ENCODE measurements at regions not wholly inside any gene's neighbourhood (a gene's known extent, or its start where the extent isn't known, plus 50 kb on each side); places are given as distances from the start of the nearest gene placed in this dataset.

DNA sequence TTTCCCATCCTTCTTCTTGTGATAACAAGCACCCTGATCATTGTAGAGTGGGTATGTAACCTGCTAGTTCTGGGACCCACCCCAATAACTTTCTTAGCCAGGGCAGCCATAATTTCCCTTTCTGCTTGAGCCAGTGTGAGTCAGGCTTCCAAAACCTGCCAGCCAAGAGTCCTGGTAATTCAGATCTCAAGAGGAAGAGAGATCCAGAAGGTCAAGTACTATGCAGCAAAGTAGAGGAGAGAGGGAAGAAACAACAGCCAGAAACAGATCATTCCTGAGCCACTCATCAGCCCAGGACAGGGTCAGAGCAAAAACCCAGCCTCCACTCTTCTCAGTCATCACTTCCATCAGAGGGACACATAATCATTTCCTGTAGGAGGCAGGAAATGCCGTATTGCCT lies 182.0 kb downstream of the DICER1 start:
- H3K4me3 ChIP-seq (ENCODE audit: low read depth, low read length), result no peak overlapping the region
- Mint-ChIP-seq H3K4me1 (no peaks in the 10 kb centered on the region), H3K36me3 (no peaks in the 10 kb centered on the region), H3K27ac (no peak overlapping the region), H3K27me3 (peaks cover 13% of the 10 kb centered on the region), H3K4me3 (no peak overlapping the region), H3K9me3 (peaks cover 0 to 4% (median 0%) of the 10 kb centered on the region in 7 donors)
- DNase-seq (no peak), ATAC-seq (ENCODE audit: low read depth in 2 of 2) (no peak)
- no peaks in the 10 kb centered on the region for H3K36me3 ChIP-seq (ENCODE audit: control insufficient read depth, insufficient read depth, low read length)
- H3K4me1 ChIP-seq (ENCODE audit: control insufficient read depth, insufficient read depth, low read length, poor library complexity, severe bottlenecking), result no peaks in the 10 kb centered on the region
- H3K27ac ChIP-seq (ENCODE audit: insufficient read depth, low read length, poor library complexity, severe bottlenecking), result no peak overlapping the region
- H3K27me3 ChIP-seq (ENCODE audit: control insufficient read depth, insufficient read depth, low read length), result no peaks in the 10 kb centered on the region
- peaks cover 4 to 8% of the 10 kb centered on the region in 2 experiments for H3K9me3 ChIP-seq (ENCODE audit: control insufficient read depth in 2 of 2, low read length in 2 of 2)

DNA sequence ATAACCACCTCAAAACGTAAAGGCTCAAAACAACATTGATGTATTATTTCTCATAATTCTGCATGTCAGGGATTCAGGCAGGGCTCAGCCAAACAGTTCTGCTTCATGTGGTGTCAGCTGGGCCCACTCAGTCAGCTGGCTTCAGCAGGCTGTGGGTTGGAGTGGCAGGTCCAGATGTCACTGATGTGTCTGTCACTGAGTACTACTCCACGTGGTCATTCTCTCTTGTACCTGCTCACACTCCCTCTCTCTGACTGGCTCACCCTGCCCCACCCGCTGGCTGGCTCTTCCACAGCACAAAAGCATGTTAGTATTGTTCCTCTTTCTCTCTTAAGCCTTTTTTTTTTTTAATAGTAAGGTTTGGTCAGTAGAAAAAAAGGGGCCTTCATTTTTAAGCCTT lies 182.4 kb downstream of the DICER1 start:
- Mint-ChIP-seq H3K4me3 (no peak overlapping the region), H3K27ac (no peak overlapping the region), H3K4me1 (no peaks in the 10 kb centered on the region), H3K9me3 (peaks cover 0 to 4% (median 0%) of the 10 kb centered on the region in 7 donors), H3K36me3 (no peaks in the 10 kb centered on the region), H3K27me3 (peaks cover 13% of the 10 kb centered on the region)
- DNase-seq (no peak), ATAC-seq (ENCODE audit: low read depth in 2 of 2) (no peak)
- Histone ChIP-seq H3K4me1 (ENCODE audit: control insufficient read depth, insufficient read depth, low read length, poor library complexity, severe bottlenecking) (no peaks in the 10 kb centered on the region), H3K36me3 (ENCODE audit: control insufficient read depth, insufficient read depth, low read length) (no peaks in the 10 kb centered on the region), H3K9me3 (ENCODE audit: control insufficient read depth in 2 of 2, low read length in 2 of 2) (peaks cover 4 to 8% of the 10 kb centered on the region in 2 experiments), H3K27ac (ENCODE audit: insufficient read depth, low read length, poor library complexity, severe bottlenecking) (no peak overlapping the region), H3K4me3 (ENCODE audit: low read depth, low read length) (no peak overlapping the region), H3K27me3 (ENCODE audit: control insufficient read depth, insufficient read depth, low read length) (peaks cover 2% of the 10 kb centered on the region)

DNA sequence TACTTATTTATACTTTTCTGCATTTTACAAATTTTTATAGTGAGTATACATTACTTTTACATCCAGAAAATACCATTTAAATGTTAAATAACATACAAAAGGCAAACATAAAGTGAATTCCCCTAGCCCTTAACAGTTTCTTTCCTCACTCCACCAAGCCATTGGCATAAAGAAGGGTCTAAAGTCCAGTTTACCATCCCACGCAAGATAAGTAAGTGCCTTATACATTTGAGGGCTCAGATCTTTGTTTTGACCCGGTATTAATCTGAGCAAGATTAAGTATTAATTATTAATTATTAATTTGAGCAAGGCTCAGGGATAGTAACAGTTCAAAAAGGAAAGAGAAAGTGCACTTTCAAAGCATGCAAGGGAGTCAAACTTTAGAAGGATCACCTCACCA lies 182.9 kb downstream of the DICER1 start:
- DNase-seq, result no peak

DNA sequence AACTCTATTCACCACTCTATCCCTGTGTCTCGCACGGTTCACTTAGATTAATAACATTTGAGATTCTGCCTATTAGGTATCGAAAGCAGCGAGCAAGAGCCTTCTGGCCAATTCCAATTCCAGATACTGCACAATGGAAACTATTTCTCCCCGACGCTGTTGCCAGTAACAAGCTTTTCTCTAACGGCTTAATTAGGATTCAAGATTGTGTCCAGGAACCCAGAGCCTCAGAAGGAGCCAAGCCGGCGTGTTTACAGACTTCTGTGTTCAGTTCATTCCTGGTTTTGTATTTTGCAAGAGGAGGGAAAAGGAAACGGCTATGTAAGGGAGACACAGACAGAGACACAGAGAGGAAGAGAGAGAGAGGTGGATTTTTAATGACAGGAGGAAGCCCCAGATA lies 185.6 kb downstream of the DICER1 start:
- no peak overlapping the region for H3K4me3 ChIP-seq (ENCODE audit: low read depth, low read length)
- ATAC-seq (ENCODE audit: low read depth in 2 of 2) (no peak), DNase-seq (no peak)
- no peaks in the 10 kb centered on the region for H3K36me3 ChIP-seq (ENCODE audit: control insufficient read depth, insufficient read depth, low read length)
- no peak overlapping the region for H3K27ac ChIP-seq (ENCODE audit: insufficient read depth, low read length, poor library complexity, severe bottlenecking)
- Mint-ChIP-seq H3K27ac (no peak overlapping the region), H3K4me1 (no peaks in the 10 kb centered on the region), H3K9me3 (peaks cover 0 to 4% (median 0%) of the 10 kb centered on the region in 7 donors), H3K36me3 (no peaks in the 10 kb centered on the region), H3K27me3 (peaks cover 13% of the 10 kb centered on the region), H3K4me3 (no peak overlapping the region)
- peaks cover 4 to 8% of the 10 kb centered on the region in 2 experiments for H3K9me3 ChIP-seq (ENCODE audit: control insufficient read depth in 2 of 2, low read length in 2 of 2)
- H3K4me1 ChIP-seq (ENCODE audit: control insufficient read depth, insufficient read depth, low read length, poor library complexity, severe bottlenecking), result no peaks in the 10 kb centered on the region
- H3K27me3 ChIP-seq (ENCODE audit: control insufficient read depth, insufficient read depth, low read length), result peaks cover 2% of the 10 kb centered on the region

More for the DNA sequence above, 182.9 kb downstream of the DICER1 start:
- H3K4me1 ChIP-seq (ENCODE audit: control insufficient read depth, insufficient read depth, low read length, poor library complexity, severe bottlenecking), result no peaks in the 10 kb centered on the region
- ATAC-seq (ENCODE audit: low read depth in 2 of 2), result no peak
- no peak overlapping the region for H3K4me3 ChIP-seq (ENCODE audit: low read depth, low read length)
- H3K4me3 Mint-ChIP-seq, result no peak overlapping the region
- H3K9me3 ChIP-seq (ENCODE audit: control insufficient read depth in 2 of 2, low read length in 2 of 2), result peaks cover 4 to 8% of the 10 kb centered on the region in 2 experiments
- no peaks in the 10 kb centered on the region for H3K36me3 Mint-ChIP-seq
- H3K27me3 Mint-ChIP-seq, result peaks cover 13% of the 10 kb centered on the region
- H3K27me3 ChIP-seq (ENCODE audit: control insufficient read depth, insufficient read depth, low read length), result peaks cover 2% of the 10 kb centered on the region
- H3K9me3 Mint-ChIP-seq, result peaks cover 0 to 4% (median 0%) of the 10 kb centered on the region in 7 donors
- H3K36me3 ChIP-seq (ENCODE audit: control insufficient read depth, insufficient read depth, low read length), result no peaks in the 10 kb centered on the region
- no peaks in the 10 kb centered on the region for H3K4me1 Mint-ChIP-seq
- no peak overlapping the region for H3K27ac Mint-ChIP-seq
- no peak overlapping the region for H3K27ac ChIP-seq (ENCODE audit: insufficient read depth, low read length, poor library complexity, severe bottlenecking)

DNA sequence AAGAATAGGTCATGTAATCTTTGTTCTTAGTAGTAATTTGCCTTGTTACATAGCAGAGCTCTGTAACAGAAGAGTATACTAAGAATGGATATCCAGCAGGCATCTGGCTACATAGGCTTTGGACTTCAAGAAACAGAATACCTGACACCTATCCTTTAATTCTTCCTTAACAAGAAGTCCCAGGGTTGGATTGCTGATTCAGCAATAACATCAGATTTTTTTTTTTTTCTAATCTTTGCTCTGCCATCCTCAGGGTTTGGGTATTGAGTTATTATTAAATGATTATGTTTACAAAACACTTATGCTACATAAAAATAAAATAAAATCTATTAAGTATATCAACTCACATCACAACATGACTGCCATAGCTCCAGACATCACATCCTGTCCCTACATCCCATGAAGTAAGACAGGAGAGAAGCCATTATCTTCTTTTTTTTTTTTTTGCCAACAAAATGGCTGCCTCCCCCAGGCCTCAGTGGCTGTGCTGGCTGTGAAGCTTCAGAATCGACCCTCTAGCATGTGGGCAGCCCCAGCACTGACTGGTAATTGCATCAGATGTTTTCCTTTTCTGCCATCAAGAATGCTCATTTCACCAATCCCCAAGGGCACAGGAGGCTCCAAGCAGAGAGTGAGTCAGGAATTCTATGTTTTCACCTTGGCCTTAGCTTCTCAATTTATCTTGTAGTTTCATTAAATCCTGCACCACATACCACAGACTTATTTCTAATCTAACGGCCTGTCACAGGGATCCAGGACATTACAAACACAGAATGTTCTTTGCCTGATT lies 186.2 kb downstream of the DICER1 start:
- Mint-ChIP-seq H3K9me3 (peaks cover 0 to 4% (median 0%) of the 10 kb centered on the region in 7 donors), H3K4me3 (no peak overlapping the region), H3K27me3 (peaks cover 13% of the 10 kb centered on the region), H3K36me3 (no peaks in the 10 kb centered on the region), H3K27ac (no peak overlapping the region), H3K4me1 (no peaks in the 10 kb centered on the region)
- Histone ChIP-seq H3K4me3 (ENCODE audit: low read depth, low read length) (no peak overlapping the region), H3K27me3 (ENCODE audit: control insufficient read depth, insufficient read depth, low read length) (peaks cover 2% of the 10 kb centered on the region), H3K27ac (ENCODE audit: insufficient read depth, low read length, poor library complexity, severe bottlenecking) (no peak overlapping the region), H3K4me1 (ENCODE audit: control insufficient read depth, insufficient read depth, low read length, poor library complexity, severe bottlenecking) (no peaks in the 10 kb centered on the region), H3K36me3 (ENCODE audit: control insufficient read depth, insufficient read depth, low read length) (no peaks in the 10 kb centered on the region), H3K9me3 (ENCODE audit: control insufficient read depth in 2 of 2, low read length in 2 of 2) (peaks cover 4 to 8% of the 10 kb centered on the region in 2 experiments)
- ATAC-seq (ENCODE audit: low read depth in 2 of 2) (no peak), DNase-seq (no peak)

DNA sequence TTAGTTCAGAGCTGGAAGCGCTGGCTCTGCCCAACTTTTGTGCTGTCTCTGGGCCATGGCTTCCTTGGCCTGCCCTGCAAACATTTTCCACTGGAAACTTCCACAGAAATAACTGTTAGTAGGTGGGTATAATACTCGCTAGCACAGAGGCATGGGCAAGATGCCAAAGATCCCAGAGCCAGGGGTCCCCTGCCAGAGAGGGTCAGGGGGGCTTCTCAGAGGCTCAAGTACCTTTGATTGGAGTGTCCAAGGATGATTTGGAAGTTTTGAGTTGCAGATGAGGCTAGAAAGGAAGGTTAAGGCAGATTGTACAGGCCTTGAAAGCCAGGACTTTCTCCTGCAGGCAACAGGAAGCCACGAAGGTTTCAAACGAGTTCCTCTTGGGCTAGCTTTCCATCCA lies 187.6 kb downstream of the DICER1 start:
- Histone ChIP-seq H3K36me3 (ENCODE audit: control insufficient read depth, insufficient read depth, low read length) (no peaks in the 10 kb centered on the region), H3K9me3 (ENCODE audit: control insufficient read depth in 2 of 2, low read length in 2 of 2) (peaks cover 4 to 8% of the 10 kb centered on the region in 2 experiments), H3K27me3 (ENCODE audit: control insufficient read depth, insufficient read depth, low read length) (peaks cover 2% of the 10 kb centered on the region), H3K4me3 (ENCODE audit: low read depth, low read length) (no peak overlapping the region), H3K4me1 (ENCODE audit: control insufficient read depth, insufficient read depth, low read length, poor library complexity, severe bottlenecking) (no peaks in the 10 kb centered on the region), H3K27ac (ENCODE audit: insufficient read depth, low read length, poor library complexity, severe bottlenecking) (no peak overlapping the region)
- H3K27ac Mint-ChIP-seq, result no peak overlapping the region
- no peaks in the 10 kb centered on the region for H3K4me1 Mint-ChIP-seq
- H3K36me3 Mint-ChIP-seq, result no peaks in the 10 kb centered on the region
- H3K4me3 Mint-ChIP-seq, result no peak overlapping the region
- DNase-seq, result no peak
- ATAC-seq (ENCODE audit: low read depth in 2 of 2), result no peak
- peaks cover 0 to 4% (median 0%) of the 10 kb centered on the region in 7 donors for H3K9me3 Mint-ChIP-seq
- H3K27me3 Mint-ChIP-seq, result peaks cover 8% of the 10 kb centered on the region

DNA sequence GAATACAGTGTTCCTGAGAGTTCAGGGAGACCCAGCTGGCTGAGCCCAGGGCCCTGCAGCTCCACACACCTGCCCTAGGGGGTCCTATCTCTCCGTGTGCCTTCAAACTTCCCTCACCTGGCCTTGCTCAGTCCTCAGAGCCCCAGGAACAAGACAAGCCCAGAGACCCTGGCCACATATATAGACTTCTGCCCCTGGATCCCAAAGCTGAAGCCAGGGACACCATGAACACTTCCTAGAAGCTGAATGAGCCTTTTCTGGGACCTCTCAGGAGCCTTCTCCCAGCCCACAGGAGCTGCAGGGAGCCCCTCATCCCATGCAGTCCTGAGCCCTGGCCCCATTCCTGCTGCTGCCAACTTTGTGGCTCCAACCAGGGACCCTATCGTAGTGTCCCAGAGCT lies 190.5 kb downstream of the DICER1 start:
- peaks cover 2% of the 10 kb centered on the region for H3K27me3 ChIP-seq (ENCODE audit: control insufficient read depth, insufficient read depth, low read length)
- no peaks in the 10 kb centered on the region for H3K4me1 ChIP-seq (ENCODE audit: control insufficient read depth, insufficient read depth, low read length, poor library complexity, severe bottlenecking)
- H3K4me1 Mint-ChIP-seq, result no peaks in the 10 kb centered on the region
- no peak overlapping the region for H3K4me3 ChIP-seq (ENCODE audit: low read depth, low read length)
- ATAC-seq (ENCODE audit: low read depth in 2 of 2) (no peak), DNase-seq (no peak)
- peaks cover 4 to 8% of the 10 kb centered on the region in 2 experiments for H3K9me3 ChIP-seq (ENCODE audit: control insufficient read depth in 2 of 2, low read length in 2 of 2)
- H3K4me3 Mint-ChIP-seq, result no peak overlapping the region
- H3K9me3 Mint-ChIP-seq, result peaks cover 0 to 4% (median 0%) of the 10 kb centered on the region in 7 donors
- no peak overlapping the region for H3K27ac ChIP-seq (ENCODE audit: insufficient read depth, low read length, poor library complexity, severe bottlenecking)
- H3K36me3 ChIP-seq (ENCODE audit: control insufficient read depth, insufficient read depth, low read length), result no peaks in the 10 kb centered on the region
- no peaks in the 10 kb centered on the region for H3K36me3 Mint-ChIP-seq
- no peak overlapping the region for H3K27ac Mint-ChIP-seq
- peaks cover 7% of the 10 kb centered on the region for H3K27me3 Mint-ChIP-seq

DNA sequence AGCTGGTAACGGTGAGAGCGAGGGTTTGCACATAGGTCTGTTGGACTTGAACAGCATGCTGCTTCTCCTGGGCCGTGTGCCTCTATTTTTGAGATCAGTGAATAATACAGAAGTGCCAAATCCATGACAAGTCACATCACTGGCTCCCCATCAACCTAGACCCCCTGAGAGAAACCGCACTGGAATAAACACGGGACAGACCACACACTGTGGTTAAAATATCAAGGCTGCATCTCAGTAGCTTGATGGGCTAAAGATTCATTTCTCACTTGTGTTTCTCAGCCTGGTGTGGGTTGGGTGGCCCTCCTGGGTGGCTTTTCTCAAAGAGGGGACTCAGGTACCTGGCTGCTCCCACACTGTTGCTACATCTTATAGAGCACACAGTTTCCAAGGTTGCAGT lies 191.0 kb downstream of the DICER1 start:
- H3K4me3 Mint-ChIP-seq, result no peak overlapping the region
- Histone ChIP-seq H3K4me3 (ENCODE audit: low read depth, low read length) (no peak overlapping the region), H3K27me3 (ENCODE audit: control insufficient read depth, insufficient read depth, low read length) (peaks cover 2% of the 10 kb centered on the region), H3K27ac (ENCODE audit: insufficient read depth, low read length, poor library complexity, severe bottlenecking) (no peak overlapping the region), H3K4me1 (ENCODE audit: control insufficient read depth, insufficient read depth, low read length, poor library complexity, severe bottlenecking) (no peaks in the 10 kb centered on the region), H3K9me3 (ENCODE audit: control insufficient read depth in 2 of 2, low read length in 2 of 2) (peaks cover 3 to 8% of the 10 kb centered on the region in 2 experiments), H3K36me3 (ENCODE audit: control insufficient read depth, insufficient read depth, low read length) (no peaks in the 10 kb centered on the region)
- no peaks in the 10 kb centered on the region for H3K4me1 Mint-ChIP-seq
- peaks cover 0 to 4% (median 0%) of the 10 kb centered on the region in 7 donors for H3K9me3 Mint-ChIP-seq
- H3K27ac Mint-ChIP-seq, result no peak overlapping the region
- H3K27me3 Mint-ChIP-seq, result peaks cover 5% of the 10 kb centered on the region
- DNase-seq (no peak), ATAC-seq (ENCODE audit: low read depth in 2 of 2) (no peak)
- no peaks in the 10 kb centered on the region for H3K36me3 Mint-ChIP-seq
